PC-3 (cell line): ENCODE measurements at regions not wholly inside any gene's neighbourhood (a gene's known extent, or its start where the extent isn't known, plus 50 kb on each side); places are given as distances from the start of the nearest gene placed in this dataset.

ENCODE experiments used
- ATAC-seq: fragments of 200-7000 bp; cut with Tn5 transposase; 2 replicates; pipeline ENCODE4 v1.9.1; 2020; ENCODE audit warnings: mild to moderate bottlenecking, moderate library complexity
- BruUV-seq: library from RNA; stranded (reverse); fragments of 400-500 nt; replicated peaks from 2 replicates; lab custom pipeline; 2021; lab: Mats Ljungman, UMichigan
- CTCF ChIA-PET: fragments of 300-600 bp; sonication (Branson Sonifier 250); formaldehyde crosslinking; loops from one replicate; lab custom pipeline; 2022; ENCODE audit warnings: antibody characterized with exemption; lab: Charles Lee
- POLR2A ChIA-PET: fragments of 300-600 bp; sonication (Branson Sonifier 250); formaldehyde crosslinking; loops from one replicate; lab custom pipeline; 2022; ENCODE audit warnings: antibody characterized with exemption; ENCODE audit not compliant: unreplicated experiment; lab: Charles Lee
- DNase-seq: peaks from one replicate; pipeline ENCODE4 v3.0.0-alpha.2; 2015
- H2AFZ ChIP-seq: fragments of 300-600 bp; sonication (generic); 2 replicates; pipeline ENCODE4 v1.6.0; 2016; ENCODE audit warnings: antibody characterized with exemption, low read length
- H3F3A ChIP-seq: fragments of 300-600 bp; sonication (generic); one replicate; pipeline ENCODE4 v1.6.0; 2017; ENCODE audit warnings: antibody characterized with exemption, low read length, control low read depth, mild to moderate bottlenecking; ENCODE audit not compliant: unreplicated experiment
- H3K27ac ChIP-seq: fragments of 300-600 bp; sonication (generic); 2 replicates; pipeline ENCODE4 v1.5.1; 2016; ENCODE audit warnings: mild to moderate bottlenecking, low read length
- H3K27me3 ChIP-seq: fragments of 300-600 bp; sonication (generic); 2 replicates; pipeline ENCODE4 v1.6.1; 2016; ENCODE audit warnings: low read length, mixed read lengths
- H3K36me3 ChIP-seq: fragments of 300-600 bp; sonication (generic); 2 replicates; pipeline ENCODE4 v1.6.1; 2016; ENCODE audit warnings: low read depth, mixed run types, low read length, mixed read lengths
- H3K4me1 ChIP-seq: fragments of 300-600 bp; sonication (generic); 2 replicates; pipeline ENCODE4 v1.5.1; 2016; ENCODE audit warnings: low read length; ENCODE audit not compliant: insufficient read depth
- H3K4me2 ChIP-seq: fragments of 300-600 bp; sonication (generic); 2 replicates; pipeline ENCODE4 v1.6.0; 2016; ENCODE audit warnings: low read length
- H3K4me3 ChIP-seq: fragments of 300-600 bp; sonication (generic); 2 replicates; pipeline ENCODE4 v1.5.1; 2016; ENCODE audit warnings: mild to moderate bottlenecking, low read length, mixed read lengths
- H3K79me2 ChIP-seq: fragments of 300-600 bp; sonication (generic); 2 replicates; pipeline ENCODE4 v1.6.1; 2017; ENCODE audit warnings: low read length, mixed read lengths
- H3K9ac ChIP-seq: fragments of 300-600 bp; sonication (generic); 2 replicates; pipeline ENCODE4 v1.6.0; 2016; ENCODE audit warnings: mild to moderate bottlenecking, low read length
- H3K9me2 ChIP-seq: fragments of 300-600 bp; sonication (generic); replicated peaks from 2 replicates; pipeline ENCODE4 v1.6.1; 2016; ENCODE audit warnings: mixed run types, low read length, mixed read lengths
- H3K9me3 ChIP-seq: fragments of 300-600 bp; sonication (generic); 2 replicates; pipeline ENCODE4 v1.6.1; 2016; ENCODE audit warnings: low read length, mixed read lengths
- H4K20me1 ChIP-seq: fragments of 300-600 bp; sonication (generic); 2 replicates; pipeline ENCODE4 v1.6.1; 2016; ENCODE audit warnings: low read length, mixed read lengths
- CTCF ChIP-seq: fragments of 300-600 bp; sonication (generic); conservative IDR thresholded peaks from 2 replicates; pipeline ENCODE4 v1.5.1; 2017; ENCODE audit warnings: antibody characterized with exemption, low read depth, mild to moderate bottlenecking, low read length
- EZH2 ChIP-seq: fragments of 300-600 bp; sonication (generic); IDR thresholded peaks from one replicate; pipeline ENCODE4 v1.6.1; 2017; ENCODE audit warnings: antibody characterized with exemption, mild to moderate bottlenecking, low read length; ENCODE audit not compliant: unreplicated experiment
- EZH2phosphoT487 ChIP-seq: fragments of 300-600 bp; sonication (generic); IDR thresholded peaks from 2 replicates; pipeline ENCODE4 v1.6.1; 2018; ENCODE audit warnings: mild to moderate bottlenecking, antibody characterized with exemption, low read length, borderline replicate concordance
- intact Hi-C: fragments of 100-400 bp; cut with micrococcal nuclease; formaldehyde crosslinking; loops from 2 replicates; pipeline ENCODE4 v1.9.0; 2023

GRCh38 chr12:23259558-23259957 is 634.6 kb downstream of the ETNK1 start:
- TF ChIP-seq EZH2phosphoT487: no peak
- no peak for TF ChIP-seq CTCF
- TF ChIP-seq EZH2: no peak
- no peak for ATAC-seq
- Histone ChIP-seq H3K27me3 (no peaks in the 10 kb centered on the region), H3K9me3 (no peaks in the 10 kb centered on the region), H3K4me2 (no peak overlapping the region), H3K4me1 (no peaks in the 10 kb centered on the region), H2AFZ (no peak overlapping the region), H3K27ac (no peak overlapping the region), H4K20me1 (no peaks in the 10 kb centered on the region), H3K9me2 (no peaks in the 10 kb centered on the region), H3K9ac (no peak overlapping the region), H3K79me2 (no peaks in the 10 kb centered on the region), H3K36me3 (no peaks in the 10 kb centered on the region), H3F3A (no peaks in the 10 kb centered on the region), H3K4me3 (no peak overlapping the region)
- intact Hi-C loops: no loop called here
- ChIA-PET POLR2A (no interaction called here), CTCF (no interaction called here)
- no peak for DNase-seq
- no TSS peak for BruUV-seq

GRCh38 chr12:23262670-23263069 is 637.7 kb downstream of the ETNK1 start:
- no peak for TF ChIP-seq EZH2phosphoT487
- no peak for TF ChIP-seq EZH2
- TF ChIP-seq CTCF: no peak
- Histone ChIP-seq H3K9me2 (no peaks in the 10 kb centered on the region), H4K20me1 (no peaks in the 10 kb centered on the region), H3K36me3 (no peaks in the 10 kb centered on the region), H3K4me3 (no peak overlapping the region), H3F3A (no peaks in the 10 kb centered on the region), H3K4me1 (no peaks in the 10 kb centered on the region), H3K4me2 (no peak overlapping the region), H3K9me3 (no peaks in the 10 kb centered on the region), H2AFZ (no peak overlapping the region), H3K27ac (no peak overlapping the region), H3K79me2 (no peaks in the 10 kb centered on the region), H3K9ac (no peak overlapping the region), H3K27me3 (no peaks in the 10 kb centered on the region)
- intact Hi-C loops: no loop called here
- POLR2A ChIA-PET: no interaction called here
- no peak for DNase-seq
- CTCF ChIA-PET: no interaction called here
- no peak for ATAC-seq
- BruUV-seq: no TSS peak

GRCh38 chr12:23277831-23278230 is 652.9 kb downstream of the ETNK1 start:
- TF ChIP-seq EZH2: no peak
- TF ChIP-seq CTCF: no peak
- TF ChIP-seq EZH2phosphoT487: no peak
- Histone ChIP-seq H3K4me2 (no peak overlapping the region), H3K27ac (no peak overlapping the region), H3K79me2 (no peaks in the 10 kb centered on the region), H3K27me3 (no peaks in the 10 kb centered on the region), H4K20me1 (no peaks in the 10 kb centered on the region), H3F3A (no peaks in the 10 kb centered on the region), H3K9me3 (no peaks in the 10 kb centered on the region), H3K9ac (no peak overlapping the region), H3K36me3 (no peaks in the 10 kb centered on the region), H3K4me3 (no peak overlapping the region), H3K4me1 (no peaks in the 10 kb centered on the region), H3K9me2 (no peaks in the 10 kb centered on the region), H2AFZ (no peak overlapping the region)
- BruUV-seq: no TSS peak
- CTCF ChIA-PET: no interaction called here
- DNase-seq (no peak), ATAC-seq (no peak)
- POLR2A ChIA-PET: no interaction called here
- intact Hi-C loops: no loop called here
